ENCODE measurements at regions not wholly inside any gene's neighbourhood (a gene's known extent, or its start where the extent isn't known, plus 50 kb on each side); places are given as distances from the start of the nearest gene placed in this dataset.

GRCh38 chr11:134696455-134696854 is 284.4 kb upstream of the B3GAT1 start:
- TF ChIP-seq CTCF (tag by site-specific recombination; IDR thresholded peaks at IDR 0.05): no peak
- no peak for TF ChIP-seq ZNF354C (tag by site-specific recombination; IDR thresholded peaks at IDR 0.05; ENCODE audit: borderline replicate concordance, low read depth)
- TF ChIP-seq ZNF704 (tag by site-specific recombination; IDR thresholded peaks at IDR 0.05): no peak
- TF ChIP-seq PBX3 (CRISPR knock-in tag; IDR thresholded peaks at IDR 0.05): no peak

Measured in HEK293 (cell line).